Astrocyte of the spinal cord (primary cell): ENCODE measurements at regions not wholly inside any gene's neighbourhood (a gene's known extent, or its start where the extent isn't known, plus 50 kb on each side); places are given as distances from the start of the nearest gene placed in this dataset.

Source experiments
- DNase-seq: peaks from one replicate; pipeline ENCODE4 v3.0.0; 2011; ENCODE audit warnings: low read depth, low spot score
- H3K4me3 ChIP-seq: 2 replicates; pipeline ENCODE4 v1.5.1; 2011; ENCODE audit warnings: low read depth, mild to moderate bottlenecking, low read length, moderate library complexity
- CTCF ChIP-seq: IDR thresholded peaks from 2 replicates; pipeline ENCODE4 v1.5.1; 2012; ENCODE audit warnings: low read depth, mild to moderate bottlenecking, low read length, inconsistent platforms
- in situ Hi-C: cut with HindIII; loops from 2 replicates; pipeline ENCODE4 v1.10.0; 2017; ENCODE audit warnings: low sequenced_read_pairs

- in situ Hi-C loops, result no loop called here
- no peak for DNase-seq
- no peak overlapping the region for H3K4me3 ChIP-seq
- TF ChIP-seq CTCF, result no peak
These were observed 131.7 kb upstream of the COL21A1 start for GRCh38 chr6:56378966-56379585.

- H3K4me3 ChIP-seq, result no peak overlapping the region
- DNase-seq, result no peak
- no peak for TF ChIP-seq CTCF
- in situ Hi-C loops, result no loop called here
These were observed 131.1 kb upstream of the COL21A1 start for GRCh38 chr6:56378507-56378906.

- TF ChIP-seq CTCF, result no peak
- H3K4me3 ChIP-seq, result no peak overlapping the region
- in situ Hi-C loops, result no loop called here
- DNase-seq, result no peak
These were observed 129.9 kb upstream of the COL21A1 start for GRCh38 chr6:56377295-56377694.

DNA sequence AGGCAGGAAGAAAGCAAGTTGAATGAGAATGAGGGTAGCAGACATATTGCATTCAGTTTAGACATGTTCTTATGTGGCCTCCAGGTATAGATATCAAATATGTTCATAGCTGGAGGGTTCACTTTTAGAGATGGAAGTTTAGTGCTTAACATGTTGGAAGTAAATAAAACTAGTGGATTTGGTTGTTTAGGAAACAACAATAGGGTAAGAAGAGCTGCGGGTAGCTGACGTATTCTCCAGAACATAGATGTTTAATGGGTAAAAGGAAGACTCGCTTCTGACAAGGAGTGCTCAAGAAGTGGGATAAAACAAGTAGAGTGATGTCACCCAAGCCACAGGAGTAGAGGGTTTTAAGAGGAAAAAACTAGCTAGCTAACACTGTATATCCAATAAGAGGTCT lies 128.4 kb upstream of the COL21A1 start:
- no peak overlapping the region for H3K4me3 ChIP-seq
- DNase-seq, result no peak
- in situ Hi-C loops, result no loop called here
- no peak for TF ChIP-seq CTCF

DNA sequence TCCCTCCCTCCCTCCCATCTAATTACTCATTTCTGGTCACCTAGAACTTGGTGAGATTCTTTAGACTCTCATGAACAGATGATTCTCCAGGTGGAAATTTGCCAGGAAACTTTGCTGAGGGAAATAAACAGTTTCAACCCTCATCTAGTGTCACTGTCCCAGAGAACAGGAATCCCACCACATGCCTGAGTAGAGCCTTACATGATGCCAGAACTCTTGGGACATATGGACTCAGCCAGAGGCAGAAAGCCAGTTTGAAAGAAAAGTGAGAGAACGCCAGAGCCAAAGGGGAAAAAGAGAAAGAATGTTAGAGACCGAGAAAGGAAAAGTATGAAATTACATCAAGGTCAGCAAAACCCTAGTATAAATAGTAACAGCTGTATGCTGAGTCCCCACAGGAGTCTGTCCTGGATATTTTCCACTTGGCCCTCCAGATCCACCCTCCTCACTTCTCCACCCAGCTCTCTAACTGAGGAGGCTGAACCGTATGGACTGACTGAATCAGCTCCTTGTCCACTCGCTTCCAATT lies 127.5 kb upstream of the COL21A1 start:
- peak; percentile 59 for DNase-seq
- no peak overlapping the region for H3K4me3 ChIP-seq
- in situ Hi-C loops, result loop anchor here (25.0 kb wide), 1 partner anchor 212 kb away; no protein-coding TSS in a partner anchor
- TF ChIP-seq CTCF, result no peak

DNA sequence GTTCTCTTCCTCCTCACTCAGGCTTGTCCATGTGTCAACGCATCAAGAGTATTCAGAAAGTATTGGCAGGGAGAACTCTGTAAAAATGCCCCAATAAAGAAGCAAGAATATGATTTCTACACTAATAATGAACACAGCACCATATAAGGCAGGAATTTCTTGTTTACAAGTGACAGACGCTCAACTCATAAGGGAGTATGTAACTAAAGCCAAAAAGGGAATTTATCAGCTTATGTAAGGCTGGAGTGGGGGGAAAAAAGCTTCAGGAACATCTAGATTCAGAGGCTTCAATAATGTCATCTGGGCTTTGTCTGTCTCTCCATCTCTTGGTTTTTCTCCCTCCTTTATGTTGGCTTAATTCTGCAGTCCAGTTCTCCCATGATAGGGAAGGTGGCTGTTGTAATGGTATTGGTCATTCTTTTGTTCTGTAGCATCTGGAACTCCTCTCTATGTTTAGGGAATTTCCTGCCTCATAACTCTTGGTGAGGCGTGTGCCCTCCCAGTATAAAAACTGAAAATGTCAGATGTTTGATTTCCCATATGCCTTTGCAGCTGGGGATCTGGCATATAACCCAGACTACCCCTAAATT lies 125.1 kb upstream of the COL21A1 start:
- no peak for DNase-seq
- TF ChIP-seq CTCF, result no peak
- no peak overlapping the region for H3K4me3 ChIP-seq
- in situ Hi-C loops, result loop anchor here (25.0 kb wide), 1 partner anchor 215 kb away; no protein-coding TSS in a partner anchor
